Fibroblast of villous mesenchyme (primary cell): ENCODE measurements at regions not wholly inside any gene's neighbourhood (a gene's known extent, or its start where the extent isn't known, plus 50 kb on each side); places are given as distances from the start of the nearest gene placed in this dataset.

ENCODE experiments used
- DNase-seq: peaks from one replicate; pipeline ENCODE4 v3.0.0-alpha.2; 2010; ENCODE audit warnings: low read depth
- H3K4me3 ChIP-seq: 2 replicates; pipeline ENCODE4 v1.5.1; 2011; ENCODE audit warnings: low read depth, mild to moderate bottlenecking, low read length
- CTCF ChIP-seq: IDR thresholded peaks from 2 replicates; pipeline ENCODE4 v1.5.1; 2012; ENCODE audit warnings: low read depth, mild to moderate bottlenecking, low read length; ENCODE audit not compliant: insufficient read depth

GRCh38 chr13:106874323-106874722, 306.4 kb upstream of the ARGLU1 start:
- no peak overlapping the region for H3K4me3 ChIP-seq
- no peak for DNase-seq
- TF ChIP-seq CTCF: no peak

DNA sequence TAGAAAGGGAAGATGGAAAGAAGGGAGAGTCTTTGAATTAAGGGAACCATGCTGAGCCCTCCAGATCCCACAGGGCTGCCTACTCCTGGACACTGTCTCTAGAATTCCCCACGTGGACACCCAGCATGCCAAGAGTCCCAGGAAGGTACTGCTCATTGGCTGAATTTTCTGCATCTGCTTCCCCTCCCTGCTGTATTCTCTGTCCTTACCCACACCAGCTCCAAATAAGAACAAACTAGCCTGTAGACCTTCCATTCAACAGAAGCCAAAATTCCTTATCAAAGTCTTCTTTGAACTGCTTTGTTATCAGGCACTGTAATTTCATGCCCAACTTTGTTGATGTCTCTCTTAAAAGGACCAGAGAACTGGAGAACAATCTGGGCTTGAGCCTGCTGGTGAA, 305.9 kb upstream of the ARGLU1 start:
- no peak for DNase-seq
- no peak for TF ChIP-seq CTCF
- H3K4me3 ChIP-seq: no peak overlapping the region

DNA sequence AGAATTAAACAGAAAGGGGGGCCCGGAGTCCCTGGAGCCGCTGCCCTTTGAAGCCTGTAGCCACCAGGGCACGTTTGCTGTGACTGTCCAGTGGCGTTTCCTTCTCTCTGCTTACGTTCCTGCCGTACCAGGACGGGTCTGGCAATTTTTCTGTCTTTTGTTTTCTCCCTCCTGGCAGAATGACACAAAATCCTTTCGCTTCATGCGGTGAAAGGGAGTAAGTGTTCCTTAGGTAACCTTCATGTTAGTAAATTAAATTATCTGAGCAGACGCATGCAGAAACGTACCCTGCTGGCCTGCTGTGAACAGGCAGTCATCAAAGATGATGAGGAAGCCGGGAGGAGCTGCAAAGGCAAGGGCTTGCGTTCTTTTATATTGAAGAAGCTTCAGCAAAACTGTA, 299.3 kb upstream of the ARGLU1 start:
- DNase-seq: peak; percentile 8
- H3K4me3 ChIP-seq: no peak overlapping the region
- TF ChIP-seq CTCF: no peak

DNA sequence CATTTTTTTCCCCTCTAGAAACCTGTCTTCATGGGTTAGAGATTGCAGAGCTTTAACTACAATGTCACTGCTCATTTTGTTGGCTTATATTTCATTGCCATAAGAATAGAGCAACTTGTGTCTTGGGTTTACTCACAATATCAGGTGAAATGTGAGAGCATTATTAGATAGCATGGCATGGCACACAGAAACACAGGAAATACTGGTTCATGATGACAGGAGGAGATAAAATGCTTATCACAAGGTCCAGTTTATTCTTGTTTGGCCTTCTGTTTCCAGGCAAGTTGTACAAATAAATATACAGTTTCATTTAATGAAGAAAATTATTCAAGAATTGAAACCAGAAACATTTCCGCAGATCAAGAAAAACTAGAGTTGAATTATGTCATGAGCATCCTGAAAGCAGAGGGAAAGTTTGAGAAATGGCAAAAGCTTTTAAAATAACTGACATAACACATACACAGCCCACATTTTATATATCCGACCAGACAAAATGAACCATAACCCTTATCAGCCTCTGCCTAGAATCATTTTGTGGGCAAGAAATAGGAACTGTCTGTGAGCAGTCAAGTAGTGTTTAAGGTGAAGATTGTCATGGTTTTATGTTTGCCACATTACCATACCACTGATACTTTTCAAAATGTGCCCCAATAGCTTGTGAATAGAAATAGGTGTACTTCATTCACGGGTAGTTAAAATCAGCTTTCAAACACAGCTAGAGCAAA, 297.9 kb upstream of the ARGLU1 start:
- no peak overlapping the region for H3K4me3 ChIP-seq
- no peak for DNase-seq
- no peak for TF ChIP-seq CTCF

DNA sequence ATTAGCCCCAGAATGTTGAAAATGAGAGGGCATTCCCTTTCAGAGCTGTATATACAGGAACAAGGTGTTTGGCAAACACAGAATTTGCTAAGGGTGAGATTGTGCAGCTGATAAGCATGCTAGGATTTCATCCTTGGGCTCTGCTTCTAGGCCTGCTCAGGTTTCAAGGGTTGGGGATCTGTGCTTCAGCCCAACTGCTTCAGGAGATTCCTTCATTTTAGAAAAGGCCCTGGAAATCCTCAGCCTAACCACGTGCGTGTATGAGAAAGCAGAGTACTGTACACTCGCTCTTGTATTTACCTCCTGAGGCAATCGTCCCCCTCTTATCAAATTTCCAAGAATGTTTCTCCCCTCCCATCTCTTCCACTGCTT, 291.6 kb upstream of the ARGLU1 start:
- no peak overlapping the region for H3K4me3 ChIP-seq
- no peak for TF ChIP-seq CTCF
- no peak for DNase-seq

DNA sequence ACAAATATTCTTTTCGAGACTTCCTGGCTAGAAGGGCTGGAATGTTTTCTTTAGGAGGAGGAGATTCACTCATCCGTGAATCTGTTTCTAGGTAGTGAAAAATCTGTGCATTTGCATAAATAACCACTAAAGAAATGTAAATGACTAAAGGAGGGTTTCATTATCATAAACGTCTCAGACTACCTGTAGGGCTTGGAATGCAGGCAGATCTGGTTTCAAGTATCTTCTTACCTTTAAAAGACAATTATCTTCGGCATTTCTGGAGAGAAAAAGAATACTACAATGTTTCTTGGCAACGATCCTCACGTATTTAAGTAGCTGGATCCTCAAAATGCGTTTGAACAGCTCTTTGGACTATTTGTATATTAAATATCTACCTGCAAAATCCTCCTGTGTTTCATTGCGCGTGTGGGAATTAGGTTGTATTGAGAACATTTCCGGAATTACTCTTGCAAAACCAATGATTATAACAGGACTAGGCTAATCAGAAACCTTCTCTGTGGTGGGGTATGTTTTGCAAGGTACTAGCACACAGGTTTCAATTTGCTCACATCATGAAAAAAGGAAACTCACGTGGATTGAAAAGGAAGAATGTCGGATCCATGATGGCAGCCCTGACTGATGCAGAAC, 291.1 kb upstream of the ARGLU1 start:
- no peak for TF ChIP-seq CTCF
- no peak overlapping the region for H3K4me3 ChIP-seq
- DNase-seq: no peak
